Activated T-cell treated with anti-CD3 and anti-CD28 coated beads, Interleukin-2, amount 50 U/mL, for 4 hours (primary cell): ENCODE measurements at regions not wholly inside any gene's neighbourhood (a gene's known extent, or its start where the extent isn't known, plus 50 kb on each side); places are given as distances from the start of the nearest gene placed in this dataset.
"Not testable (repeated sequence)": the region's sequence is repeated elsewhere in the genome, so short reads cannot be mapped to it uniquely, and the experiment has no call there.

Experiments used
- ATAC-seq, 2 donors: fragments of 200-7000 bp; cut with Tn5 transposase; one replicate each; pipeline ENCODE4 v1.10.0; 2021
- DNase-seq: peaks from one replicate; pipeline ENCODE4 v3.0.0-alpha.2; 2020
- H3K27me3 Mint-ChIP-seq: one replicate; pipeline ENCODE4 v1.8.0; 2021; ENCODE audit warnings: low read depth, mixed read lengths
- H3K36me3 Mint-ChIP-seq: one replicate; pipeline ENCODE4 v1.8.0; 2022; ENCODE audit warnings: mixed read lengths; ENCODE audit not compliant: insufficient read depth
- H3K4me1 Mint-ChIP-seq: one replicate; pipeline ENCODE4 v1.8.0; 2021; ENCODE audit warnings: low read depth, mixed read lengths
- H3K4me3 Mint-ChIP-seq: one replicate; pipeline ENCODE4 v1.8.0; 2021; ENCODE audit warnings: mild to moderate bottlenecking, moderate library complexity, mixed read lengths
- H3K9me3 Mint-ChIP-seq: one replicate; pipeline ENCODE4 v1.8.0; 2021; ENCODE audit warnings: mixed read lengths

DNA sequence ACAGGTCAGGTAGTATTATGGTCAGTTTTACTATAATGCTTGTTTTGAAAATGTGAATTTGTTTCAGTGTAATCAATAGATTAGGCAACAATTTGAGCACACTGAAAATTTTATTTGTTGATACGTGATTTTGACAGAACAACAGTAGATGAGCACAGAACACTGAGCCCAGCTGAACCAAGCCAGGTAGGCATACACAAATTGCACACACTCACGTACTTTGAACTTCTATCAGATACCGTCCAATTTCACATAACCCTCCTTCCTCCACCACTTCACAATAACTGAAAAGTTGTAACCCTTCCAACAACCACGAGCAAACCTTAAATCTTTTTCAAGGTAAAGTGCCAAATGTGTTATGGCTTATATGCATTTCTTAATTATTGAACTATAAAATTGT lies 229.5 kb upstream of the TMEFF2 start:
- no peak for ATAC-seq
- Mint-ChIP-seq H3K27me3 (no peaks in the 10 kb centered on the region), H3K36me3 (no peaks in the 10 kb centered on the region)

DNA sequence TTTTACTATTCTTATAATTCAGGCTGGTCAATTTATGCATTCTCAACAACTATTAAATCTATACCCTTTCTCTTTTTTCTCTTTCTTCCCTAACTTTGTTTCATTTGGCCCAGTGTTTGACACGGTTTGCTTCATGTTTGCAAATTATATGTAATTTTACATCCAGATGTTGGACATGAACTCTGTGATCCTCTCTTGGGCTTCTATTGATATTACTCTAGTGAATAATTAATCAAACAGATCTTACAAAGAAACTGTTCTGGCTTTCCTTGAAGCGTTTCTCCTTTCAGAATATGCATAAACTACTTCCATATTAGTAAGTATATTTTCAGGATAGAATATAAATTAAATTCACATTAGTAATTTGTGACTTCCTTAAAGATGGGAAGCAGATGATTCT lies 225.1 kb upstream of the TMEFF2 start:
- Mint-ChIP-seq H3K4me3 (no peak overlapping the region), H3K4me1 (no peaks in the 10 kb centered on the region), H3K36me3 (no peaks in the 10 kb centered on the region), H3K9me3 (peaks cover 2% of the 10 kb centered on the region), H3K27me3 (no peaks in the 10 kb centered on the region)
- no peak for DNase-seq
- ATAC-seq: no peak

More for the DNA sequence above, 229.5 kb upstream of the TMEFF2 start:
- no peaks in the 10 kb centered on the region for H3K4me1 Mint-ChIP-seq
- H3K4me3 Mint-ChIP-seq: no peak overlapping the region
- H3K9me3 Mint-ChIP-seq: peaks cover 6% of the 10 kb centered on the region
- DNase-seq: no peak

DNA sequence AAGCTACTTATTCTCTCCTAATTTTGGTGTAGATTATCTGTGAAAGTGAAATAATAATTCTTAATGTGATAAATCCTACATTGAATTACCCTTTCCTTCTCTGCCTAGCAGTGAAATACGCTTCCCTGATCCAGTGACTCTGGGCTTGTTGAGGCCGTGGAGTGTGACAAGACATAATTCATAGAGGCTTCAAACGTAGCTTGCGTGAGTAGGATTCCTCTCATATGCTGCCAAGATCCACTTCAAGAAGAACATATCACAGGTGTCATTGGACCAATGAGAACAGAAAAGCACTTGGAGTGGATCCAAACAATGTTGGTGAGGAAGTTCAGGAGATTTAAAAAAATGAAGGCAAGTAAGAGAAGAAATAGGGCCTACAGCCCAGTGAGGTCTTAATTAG lies 221.3 kb upstream of the TMEFF2 start:
- no peak for DNase-seq
- no peaks in the 10 kb centered on the region for H3K27me3 Mint-ChIP-seq
- ATAC-seq: no peak
- no peaks in the 10 kb centered on the region for H3K36me3 Mint-ChIP-seq
- H3K9me3 Mint-ChIP-seq: peaks cover 2% of the 10 kb centered on the region
- no peaks in the 10 kb centered on the region for H3K4me1 Mint-ChIP-seq
- H3K4me3 Mint-ChIP-seq: no peak overlapping the region

DNA sequence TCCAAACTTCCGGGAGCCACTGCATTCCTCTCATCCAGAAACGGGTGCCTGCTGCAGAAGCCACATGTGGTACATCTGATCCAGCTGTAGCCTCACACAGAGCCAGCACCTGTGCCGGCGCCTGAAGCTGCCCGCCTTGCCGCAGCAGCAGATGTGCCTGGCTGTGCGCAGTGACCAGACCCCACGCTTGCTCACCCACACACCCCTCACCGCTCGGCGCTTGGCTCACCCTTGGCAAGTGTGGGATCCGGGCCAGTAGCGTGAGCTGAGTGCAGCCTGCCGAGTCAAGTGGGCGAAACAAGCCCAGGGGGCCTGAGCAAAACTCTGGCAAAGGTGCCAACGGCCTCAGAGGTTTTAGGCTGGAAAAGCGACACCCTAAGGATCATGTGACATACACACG lies 220.1 kb upstream of the TMEFF2 start:
- no peaks in the 10 kb centered on the region for H3K27me3 Mint-ChIP-seq

DNA sequence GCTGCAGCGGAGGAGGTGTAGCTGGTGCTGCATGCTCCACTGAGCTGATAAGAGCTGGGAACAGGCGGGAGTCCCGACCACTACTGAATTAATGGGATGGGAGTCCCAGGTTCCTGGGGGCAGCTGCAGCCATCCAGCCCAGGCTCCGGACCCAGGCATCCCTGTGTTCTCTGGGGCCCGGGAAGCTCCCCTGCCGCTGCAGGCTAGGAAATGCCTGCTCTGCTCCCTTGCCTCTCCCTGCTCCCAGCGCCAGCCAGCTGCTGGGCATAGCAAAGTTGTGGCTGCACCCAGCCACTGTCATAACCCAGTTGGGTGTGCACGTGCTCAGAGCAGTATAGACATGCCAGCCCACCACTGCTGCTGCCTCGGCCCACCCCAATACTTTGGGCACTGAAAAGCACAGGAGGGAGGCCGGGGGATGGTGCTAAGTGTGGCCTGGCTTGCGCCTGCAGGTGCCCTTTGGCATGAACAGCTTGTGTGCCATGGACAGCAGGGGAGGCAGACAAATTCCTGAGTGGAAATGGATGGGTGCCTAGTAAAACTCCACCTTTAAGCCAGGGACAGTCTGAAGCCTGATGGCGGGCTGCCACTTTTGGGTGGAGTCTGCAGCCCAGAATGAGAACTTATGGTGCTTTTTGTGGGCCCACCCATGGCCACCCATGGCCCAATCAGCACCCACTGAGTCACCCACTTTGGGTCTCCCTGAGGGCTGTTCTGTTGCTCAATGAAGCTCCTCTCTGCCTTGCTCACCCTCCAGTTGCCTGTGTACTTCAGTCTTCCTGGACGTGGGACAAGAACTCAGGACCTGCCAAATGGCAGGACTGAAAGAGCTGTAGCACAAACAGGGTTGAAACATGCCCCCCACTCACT lies 219.3 kb upstream of the TMEFF2 start:
- DNase-seq (no peak), ATAC-seq (peak in 1 of 2 donors; percentile 14)
- no peaks in the 10 kb centered on the region for H3K27me3 Mint-ChIP-seq
- H3K4me3 Mint-ChIP-seq: no peak overlapping the region
- no peaks in the 10 kb centered on the region for H3K4me1 Mint-ChIP-seq
- no peaks in the 10 kb centered on the region for H3K9me3 Mint-ChIP-seq
- H3K36me3 Mint-ChIP-seq: no peaks in the 10 kb centered on the region

More for the DNA sequence above, 220.1 kb upstream of the TMEFF2 start:
- DNase-seq (no peak), ATAC-seq (no peak)
- Mint-ChIP-seq H3K4me3 (no peak overlapping the region), H3K9me3 (no peaks in the 10 kb centered on the region), H3K36me3 (no peaks in the 10 kb centered on the region), H3K4me1 (no peaks in the 10 kb centered on the region)

DNA sequence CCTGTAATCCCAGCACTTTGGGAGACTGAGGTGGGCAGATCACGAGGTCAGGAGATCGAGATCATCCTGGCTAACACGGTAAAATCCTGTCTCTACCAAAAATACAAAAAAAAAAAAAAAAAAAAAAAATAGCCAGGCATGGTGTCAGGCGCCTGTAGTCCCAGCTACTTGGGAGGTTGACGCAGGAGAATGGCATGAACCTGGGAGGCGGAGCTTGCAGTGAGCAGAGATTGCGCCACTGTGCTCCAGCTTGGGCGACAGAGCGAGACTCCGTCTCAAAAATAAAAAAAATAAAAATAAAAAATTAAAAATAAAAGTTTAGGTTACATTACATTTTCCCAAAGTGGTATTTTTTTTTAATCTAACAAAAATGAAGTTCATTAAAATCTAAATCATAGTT lies 218.1 kb upstream of the TMEFF2 start:
- H3K4me3 Mint-ChIP-seq, H3K36me3 Mint-ChIP-seq, H3K9me3 Mint-ChIP-seq, H3K4me1 Mint-ChIP-seq, DNase-seq, ATAC-seq, H3K27me3 Mint-ChIP-seq: not testable (repeated sequence)

DNA sequence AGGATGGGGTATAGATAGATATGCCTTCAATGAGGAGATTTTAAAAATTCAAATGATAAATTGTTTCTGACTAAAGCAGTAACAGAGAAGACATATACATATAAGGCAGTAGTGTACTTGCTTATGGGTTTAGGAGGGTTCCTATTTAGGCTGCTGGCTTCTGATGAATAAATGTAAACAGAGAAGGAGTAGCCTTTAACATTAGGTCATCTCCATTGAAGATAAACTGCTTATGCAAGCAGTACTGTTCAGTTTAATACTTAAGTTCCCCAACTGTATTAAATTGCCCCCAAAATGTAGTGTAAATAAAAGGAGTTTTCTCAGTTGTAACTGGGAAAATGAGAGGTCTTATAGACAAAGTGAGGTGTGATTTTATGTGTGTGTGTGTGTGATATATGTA lies 217.7 kb upstream of the TMEFF2 start:
- ATAC-seq: no peak
- no peak overlapping the region for H3K4me3 Mint-ChIP-seq
- H3K9me3 Mint-ChIP-seq: no peaks in the 10 kb centered on the region
- H3K36me3 Mint-ChIP-seq: no peaks in the 10 kb centered on the region
- no peaks in the 10 kb centered on the region for H3K4me1 Mint-ChIP-seq
- H3K27me3 Mint-ChIP-seq: no peaks in the 10 kb centered on the region
- no peak for DNase-seq

- no peaks in the 10 kb centered on the region for H3K36me3 Mint-ChIP-seq
- DNase-seq (no peak), ATAC-seq (no peak)
- no peaks in the 10 kb centered on the region for H3K4me1 Mint-ChIP-seq
- H3K27me3 Mint-ChIP-seq: no peaks in the 10 kb centered on the region
- no peaks in the 10 kb centered on the region for H3K9me3 Mint-ChIP-seq
- H3K4me3 Mint-ChIP-seq: no peak overlapping the region
Observed at GRCh38 chr2:192411755-192412154, 217.0 kb upstream of the TMEFF2 start.

GRCh38 chr2:192410319-192410718 lies 215.6 kb upstream of the TMEFF2 start:
- Mint-ChIP-seq H3K4me1 (no peaks in the 10 kb centered on the region), H3K36me3 (no peaks in the 10 kb centered on the region), H3K4me3 (no peak overlapping the region), H3K9me3 (no peaks in the 10 kb centered on the region), H3K27me3 (no peaks in the 10 kb centered on the region)
- no peak for DNase-seq
- no peak for ATAC-seq

DNA sequence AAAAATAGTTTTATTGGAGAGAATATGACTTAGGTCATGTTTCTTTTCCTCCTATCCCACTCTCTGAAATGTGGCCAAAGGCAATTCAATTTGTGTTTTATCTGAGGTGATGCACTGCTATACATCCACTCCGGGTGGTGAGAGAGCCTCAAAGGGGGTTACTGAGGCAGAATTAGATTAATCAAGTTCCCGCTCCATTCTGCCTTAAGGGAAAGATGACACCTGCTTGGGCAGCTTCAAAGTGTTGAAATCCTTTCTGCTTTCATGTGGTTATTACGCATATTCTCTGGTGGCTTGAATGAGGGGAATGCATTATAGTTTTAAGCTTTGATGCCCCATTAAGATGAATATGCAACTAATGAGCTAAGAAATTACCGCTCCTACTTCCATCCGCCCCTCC lies 213.0 kb upstream of the TMEFF2 start:
- no peak for DNase-seq
- no peaks in the 10 kb centered on the region for H3K9me3 Mint-ChIP-seq
- no peaks in the 10 kb centered on the region for H3K27me3 Mint-ChIP-seq
- no peak for ATAC-seq
- no peak overlapping the region for H3K4me3 Mint-ChIP-seq
- H3K4me1 Mint-ChIP-seq: no peaks in the 10 kb centered on the region
- H3K36me3 Mint-ChIP-seq: no peaks in the 10 kb centered on the region

GRCh38 chr2:192398236-192398635 lies 203.5 kb upstream of the TMEFF2 start:
- Mint-ChIP-seq H3K4me3 (no peak overlapping the region), H3K27me3 (no peaks in the 10 kb centered on the region), H3K36me3 (no peaks in the 10 kb centered on the region), H3K9me3 (peaks cover 17% of the 10 kb centered on the region), H3K4me1 (no peaks in the 10 kb centered on the region)
- ATAC-seq (no peak), DNase-seq (no peak)

DNA sequence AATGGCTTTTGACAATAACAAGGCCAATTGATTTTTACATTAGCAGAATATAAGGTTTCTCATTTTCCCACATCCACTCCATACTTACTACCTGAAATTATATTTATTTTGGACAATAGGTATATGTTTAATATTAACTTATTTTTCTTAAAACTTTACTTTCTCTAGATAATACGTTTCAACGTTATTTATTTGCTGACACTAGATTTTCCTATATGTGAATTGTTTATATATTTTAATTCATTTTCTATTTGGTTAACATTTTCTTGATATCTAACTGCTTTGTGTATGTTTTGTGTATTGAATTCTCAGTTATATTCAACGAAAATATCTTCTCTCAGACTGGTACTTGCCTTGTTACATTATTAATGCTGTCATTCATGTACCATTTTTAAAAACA lies 199.9 kb upstream of the TMEFF2 start:
- ATAC-seq (no peak), DNase-seq (no peak)
- Mint-ChIP-seq H3K27me3 (no peaks in the 10 kb centered on the region), H3K4me3 (no peak overlapping the region), H3K4me1 (no peaks in the 10 kb centered on the region), H3K36me3 (no peaks in the 10 kb centered on the region), H3K9me3 (peaks cover 13% of the 10 kb centered on the region)

DNA sequence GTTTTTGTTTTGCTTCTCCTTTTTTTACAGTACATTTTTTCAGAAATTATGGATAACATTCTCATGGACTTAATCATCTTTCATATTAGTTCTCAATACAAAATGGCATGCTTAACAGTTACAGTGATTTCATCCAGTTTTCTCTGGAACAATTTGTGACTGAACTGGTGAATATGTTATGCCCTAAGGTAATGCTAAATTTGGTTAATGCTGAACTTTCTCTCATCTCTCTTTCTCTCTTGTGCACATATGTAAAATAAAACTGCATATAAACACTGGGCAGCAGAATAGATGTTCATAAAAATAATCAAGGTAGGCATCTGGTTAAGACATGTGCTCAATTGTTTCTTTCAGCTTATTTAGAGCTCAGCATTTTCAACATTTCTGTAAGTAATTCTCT lies 196.3 kb upstream of the TMEFF2 start:
- Mint-ChIP-seq H3K4me1 (no peaks in the 10 kb centered on the region), H3K9me3 (no peaks in the 10 kb centered on the region), H3K4me3 (no peak overlapping the region), H3K36me3 (no peaks in the 10 kb centered on the region), H3K27me3 (no peaks in the 10 kb centered on the region)
- DNase-seq (no peak), ATAC-seq (no peak)

GRCh38 chr2:192390401-192390800 lies 195.7 kb upstream of the TMEFF2 start:
- Mint-ChIP-seq H3K9me3 (no peaks in the 10 kb centered on the region), H3K36me3 (no peaks in the 10 kb centered on the region), H3K4me3 (no peak overlapping the region), H3K4me1 (no peaks in the 10 kb centered on the region), H3K27me3 (no peaks in the 10 kb centered on the region)
- DNase-seq (no peak), ATAC-seq (no peak)

DNA sequence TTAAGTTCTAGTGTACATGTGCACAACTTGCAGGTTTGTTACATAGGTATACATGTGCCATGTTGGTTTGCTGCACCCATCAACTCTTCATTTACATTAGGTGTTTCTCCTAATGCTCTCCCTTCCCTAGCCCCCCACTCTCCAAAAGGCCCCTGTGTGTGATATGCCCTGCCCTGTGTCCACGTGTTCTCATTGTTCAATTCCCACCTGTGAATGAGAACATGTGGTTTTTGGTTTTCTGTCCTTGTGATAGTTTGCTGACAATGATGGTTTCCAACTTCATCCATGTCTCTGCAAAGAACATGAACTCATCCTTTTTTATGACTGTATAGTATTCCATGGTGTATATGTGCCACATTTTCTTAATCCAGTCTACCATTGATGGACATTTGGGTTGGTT lies 189.5 kb upstream of the TMEFF2 start:
- H3K4me1 Mint-ChIP-seq, H3K27me3 Mint-ChIP-seq, DNase-seq, H3K36me3 Mint-ChIP-seq, H3K9me3 Mint-ChIP-seq, H3K4me3 Mint-ChIP-seq, ATAC-seq: not testable (repeated sequence)
